HepG2 (cell line): ENCODE measurements at regions not wholly inside any gene's neighbourhood (a gene's known extent, or its start where the extent isn't known, plus 50 kb on each side); places are given as distances from the start of the nearest gene placed in this dataset.

Source experiments
- ATAC-seq: fragments of 200-7000 bp; cut with Tn5 transposase; 3 replicates; pipeline ENCODE4 v1.9.1; 2020; ENCODE audit warnings: mild to moderate bottlenecking, moderate library complexity
- BruUV-seq: library from RNA; stranded (reverse); fragments of 400-500 nt; replicated peaks from 2 replicates; lab custom pipeline; 2021; lab: Mats Ljungman, UMichigan
- CTCF ChIA-PET: fragments of 300-600 bp; formaldehyde crosslinking; extraction: SDS; loops from one replicate; lab custom pipeline; 2021; ENCODE audit warnings: low total read pairs, inconsistent platforms, low intra/inter-chr PET ratio; lab: Yijun Ruan, JAX
- POLR2A ChIA-PET: fragments of 350-600 bp; sonication (Branson Sonifier 250); formaldehyde crosslinking; loops from one replicate; lab custom pipeline; 2020; ENCODE audit warnings: antibody characterized with exemption, inconsistent platforms; lab: Yijun Ruan, JAX
- DNase-seq: peaks from one replicate; pipeline ENCODE4 v3.0.0-alpha.2; 2015; ENCODE audit warnings: low spot score
- FAIRE-seq: peaks from 3 replicates; lab custom pipeline; 2011; peaks lifted over from hg19 to GRCh38; lab: Jason Lieb, UNC
- H2AFZ ChIP-seq: one replicate; pipeline ENCODE4 v1.6.1; 2011; ENCODE audit warnings: low read length, inconsistent platforms
- H3K27ac ChIP-seq: fragments of 300-600 bp; 3 replicates; pipeline ENCODE4 v1.8.0; 2011; ENCODE audit warnings: mixed run types, mild to moderate bottlenecking, mixed read lengths, low read length, inconsistent platforms; ENCODE audit not compliant: insufficient read depth; ENCODE audit errors: extremely low read length
- H3K27me3 ChIP-seq, 2 experiments: fragments of 200-600 bp in 1 of 2; 2 replicates in 1 of 2; 3 replicates in 1 of 2; pipeline versions ENCODE4 v1.6.0 to v1.8.0; 2011; ENCODE audit warnings: low read length in 2 of 2, mild to moderate bottlenecking in 2 of 2, moderate library complexity in 2 of 2, inconsistent platforms in 1 of 2; ENCODE audit not compliant: insufficient read depth in 2 of 2, control insufficient read depth in 1 of 2
- H3K36me3 ChIP-seq, 2 experiments: fragments of 200-600 bp in 1 of 2; replicated peaks in 1 of 2; 2 replicates in 1 of 2; 3 replicates in 1 of 2; pipeline versions ENCODE4 v1.5.1 to v1.8.0; 2011; ENCODE audit warnings: low read length in 2 of 2, inconsistent platforms in 1 of 2; ENCODE audit not compliant: insufficient read depth in 2 of 2, control insufficient read depth in 1 of 2
- H3K4me1 ChIP-seq: 2 replicates; pipeline ENCODE4 v1.5.1; 2012; ENCODE audit warnings: low read length, inconsistent platforms; ENCODE audit not compliant: insufficient read depth
- H3K4me2 ChIP-seq: 2 replicates; pipeline ENCODE4 v1.6.0; 2011; ENCODE audit warnings: low read depth, low read length, inconsistent platforms
- H3K4me3 ChIP-seq, 3 experiments: fragments of 200-600 bp in 1 of 3; sonication (generic), shearing (Covaris generic) in 1 of 3; replicated peaks in 1 of 3; 2 replicates each; pipeline ENCODE4 v1.5.1; 2011 to 2016; ENCODE audit warnings: low read length in 3 of 3, inconsistent platforms in 2 of 3, low read depth in 2 of 3, mild to moderate bottlenecking in 2 of 3, control low read depth in 1 of 3, mixed read lengths in 1 of 3; ENCODE audit not compliant: insufficient read depth in 1 of 3
- H3K79me2 ChIP-seq: one replicate; pipeline ENCODE4 v1.6.1; 2011; ENCODE audit warnings: low read length, inconsistent platforms; ENCODE audit not compliant: insufficient read depth
- H3K9ac ChIP-seq: 2 replicates; pipeline ENCODE4 v1.6.0; 2011; ENCODE audit warnings: mild to moderate bottlenecking, low read depth, low read length, inconsistent platforms; ENCODE audit not compliant: insufficient read depth
- H3K9me3 ChIP-seq: 2 replicates; pipeline ENCODE4 v1.5.1; 2012; ENCODE audit warnings: mild to moderate bottlenecking, low read length
- H4K20me1 ChIP-seq: 2 replicates; pipeline ENCODE4 v1.6.0; 2011; ENCODE audit warnings: inconsistent platforms, mild to moderate bottlenecking, low read length, moderate library complexity; ENCODE audit not compliant: insufficient read depth
- ASH2L ChIP-seq: fragments of 300-600, 200-600 bp; sonication (generic); IDR thresholded peaks from 2 replicates; pipeline ENCODE4 v1.7.0; 2017; ENCODE audit warnings: low read depth, mild to moderate bottlenecking, moderate library complexity, mixed read lengths, low read length; ENCODE audit not compliant: insufficient read length
- HOXA7 ChIP-seq: sonication (generic); formaldehyde crosslinking; IDR thresholded peaks from 2 replicates; pipeline ENCODE4 v1.8.1; 2022; ENCODE audit warnings: mild to moderate bottlenecking, missing genetic modification reagents, moderate library complexity
- ISL2 ChIP-seq: sonication (generic); formaldehyde crosslinking; IDR thresholded peaks from 2 replicates; pipeline ENCODE4 v1.5.0; 2020; ENCODE audit warnings: missing genetic modification reagents
- PHF21A ChIP-seq: sonication (generic); formaldehyde crosslinking; IDR thresholded peaks from 2 replicates; pipeline ENCODE4 v1.5.0; 2020; ENCODE audit warnings: mild to moderate bottlenecking, missing genetic modification reagents
- SUZ12 ChIP-seq: fragments of 150-350 bp; IDR thresholded peaks from 2 replicates; pipeline ENCODE4 v1.6.1; 2014; ENCODE audit warnings: low read depth, low read length
- ZFP1 ChIP-seq: IDR thresholded peaks from 2 replicates; pipeline ENCODE4 v1.6.1; 2016
- ZNF256 ChIP-seq: sonication (generic); formaldehyde crosslinking; conservative IDR thresholded peaks from 2 replicates; pipeline ENCODE4 v1.4.0; 2020; ENCODE audit warnings: missing genetic modification reagents
- ZNF260 ChIP-seq: sonication (generic); formaldehyde crosslinking; IDR thresholded peaks from 2 replicates; pipeline ENCODE4 v1.4.0; 2020; ENCODE audit warnings: missing genetic modification reagents, low read depth, mild to moderate bottlenecking, borderline replicate concordance
- ZNF367 ChIP-seq: sonication (generic); formaldehyde crosslinking; IDR thresholded peaks from 2 replicates; pipeline ENCODE4 v1.4.0; 2020; ENCODE audit warnings: missing genetic modification reagents, borderline replicate concordance
- ZNF720 ChIP-seq: sonication (generic); formaldehyde crosslinking; IDR thresholded peaks from 2 replicates; pipeline ENCODE4 v1.4.0; 2020; ENCODE audit warnings: missing genetic modification reagents
- WGBS: methylation state at CpG from one replicate; pipeline ENCODE4 v1.1.6; 2017; ENCODE audit warnings: low lambda C conversion rate; 5-methylcytosine and 5-hydroxymethylcytosine counted together
- in situ Hi-C: cut with HindIII; loops from 2 replicates; pipeline ENCODE4 v1.10.0; 2017; ENCODE audit warnings: low pct_unique_long_range_greater_than_20kb; ENCODE audit not compliant: extremely low pct_ligation_motif_present
- intact Hi-C: fragments of 100-400 bp; cut with micrococcal nuclease; formaldehyde crosslinking; loops from one replicate; pipeline ENCODE4 v1.10.0; 2022; ENCODE audit not compliant: unreplicated experiment
- TF ChIP-seq, protein P1 (sequence below): conservative IDR thresholded peaks from 2 replicates; pipeline ENCODE4 v1.6.1; 2018; ENCODE audit warnings: missing genetic modification reagents
- TF ChIP-seq, protein P2 (sequence below): sonication (generic); formaldehyde crosslinking; IDR thresholded peaks from 2 replicates; pipeline ENCODE4 v1.4.0; 2020; ENCODE audit warnings: low read depth, mild to moderate bottlenecking, missing genetic modification reagents
- TF ChIP-seq, protein P3 (sequence below): fragments of 450-650 bp; IDR thresholded peaks from 2 replicates; pipeline ENCODE4 v1.6.1; 2017; ENCODE audit warnings: mild to moderate bottlenecking
- TF ChIP-seq, protein P4 (sequence below): sonication (generic); formaldehyde crosslinking; IDR thresholded peaks from 2 replicates; pipeline ENCODE4 v1.4.0; 2020; ENCODE audit warnings: missing genetic modification reagents

DNA sequence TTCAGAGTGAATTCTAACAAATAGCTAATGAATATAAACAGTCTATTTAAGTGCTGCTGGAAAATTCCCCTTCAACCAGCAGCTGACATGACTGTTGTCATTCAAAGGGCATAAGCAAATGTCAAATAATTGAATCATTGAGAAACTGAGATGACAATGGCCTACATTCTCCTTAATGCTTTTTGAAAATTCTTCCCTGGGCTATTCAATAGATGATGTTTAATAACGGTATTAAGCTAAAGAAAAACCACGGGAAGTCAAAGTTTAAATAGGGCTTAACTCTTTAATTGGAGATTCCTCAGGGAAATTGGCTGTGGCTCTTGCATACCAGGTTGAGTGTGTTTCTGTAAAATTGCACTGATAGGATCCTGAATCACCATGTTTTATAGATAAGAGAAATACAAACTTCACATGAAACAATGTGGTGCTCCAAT, 77.0 kb downstream of the ARL4A start:
- Histone ChIP-seq H3K36me3 (no peaks in the 10 kb centered on the region), H3K9me3 (no peaks in the 10 kb centered on the region), H2AFZ (no peak overlapping the region), H3K4me2 (no peak overlapping the region), H3K9ac (no peak overlapping the region), H3K4me1 (no peaks in the 10 kb centered on the region), H3K79me2 (no peaks in the 10 kb centered on the region), H3K4me3 (no peak overlapping the region), H3K27me3 (no peaks in the 10 kb centered on the region), H4K20me1 (no peaks in the 10 kb centered on the region), H3K27ac (no peak overlapping the region)
- in situ Hi-C loops (no loop called here), intact Hi-C loops (no loop called here)
- WGBS = 36% methylated on average over 2 of the region's 2 CpGs
- ATAC-seq (no peak), DNase-seq (no peak), FAIRE-seq (no peak)
- ChIA-PET POLR2A (no interaction called here), CTCF (no interaction called here)
- TF ChIP-seq ZNF367 (CRISPR knock-in tag) (no peak), SUZ12 (no peak), ZNF720 (CRISPR knock-in tag) (no peak), HOXA7 (no peak), ASH2L (no peak), ZNF256 (no peak), ISL2 (CRISPR knock-in tag) (no peak), PHF21A (CRISPR knock-in tag) (no peak), ZNF260 (CRISPR knock-in tag) (no peak), ZFP1 (CRISPR knock-in tag) (no peak)
- TF ChIP-seq, protein P1, sequence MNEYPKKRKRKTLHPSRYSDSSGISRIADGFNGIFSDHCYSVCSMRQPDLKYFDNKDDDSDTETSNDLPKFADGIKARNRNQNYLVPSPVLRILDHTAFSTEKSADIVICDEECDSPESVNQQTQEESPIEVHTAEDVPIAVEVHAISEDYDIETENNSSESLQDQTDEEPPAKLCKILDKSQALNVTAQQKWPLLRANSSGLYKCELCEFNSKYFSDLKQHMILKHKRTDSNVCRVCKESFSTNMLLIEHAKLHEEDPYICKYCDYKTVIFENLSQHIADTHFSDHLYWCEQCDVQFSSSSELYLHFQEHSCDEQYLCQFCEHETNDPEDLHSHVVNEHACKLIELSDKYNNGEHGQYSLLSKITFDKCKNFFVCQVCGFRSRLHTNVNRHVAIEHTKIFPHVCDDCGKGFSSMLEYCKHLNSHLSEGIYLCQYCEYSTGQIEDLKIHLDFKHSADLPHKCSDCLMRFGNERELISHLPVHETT (CRISPR knock-in tag) = no peak
- TF ChIP-seq, protein P2, sequence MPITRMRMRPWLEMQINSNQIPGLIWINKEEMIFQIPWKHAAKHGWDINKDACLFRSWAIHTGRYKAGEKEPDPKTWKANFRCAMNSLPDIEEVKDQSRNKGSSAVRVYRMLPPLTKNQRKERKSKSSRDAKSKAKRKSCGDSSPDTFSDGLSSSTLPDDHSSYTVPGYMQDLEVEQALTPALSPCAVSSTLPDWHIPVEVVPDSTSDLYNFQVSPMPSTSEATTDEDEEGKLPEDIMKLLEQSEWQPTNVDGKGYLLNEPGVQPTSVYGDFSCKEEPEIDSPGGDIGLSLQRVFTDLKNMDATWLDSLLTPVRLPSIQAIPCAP (CRISPR knock-in tag) = no peak
- TF ChIP-seq, protein P3, sequence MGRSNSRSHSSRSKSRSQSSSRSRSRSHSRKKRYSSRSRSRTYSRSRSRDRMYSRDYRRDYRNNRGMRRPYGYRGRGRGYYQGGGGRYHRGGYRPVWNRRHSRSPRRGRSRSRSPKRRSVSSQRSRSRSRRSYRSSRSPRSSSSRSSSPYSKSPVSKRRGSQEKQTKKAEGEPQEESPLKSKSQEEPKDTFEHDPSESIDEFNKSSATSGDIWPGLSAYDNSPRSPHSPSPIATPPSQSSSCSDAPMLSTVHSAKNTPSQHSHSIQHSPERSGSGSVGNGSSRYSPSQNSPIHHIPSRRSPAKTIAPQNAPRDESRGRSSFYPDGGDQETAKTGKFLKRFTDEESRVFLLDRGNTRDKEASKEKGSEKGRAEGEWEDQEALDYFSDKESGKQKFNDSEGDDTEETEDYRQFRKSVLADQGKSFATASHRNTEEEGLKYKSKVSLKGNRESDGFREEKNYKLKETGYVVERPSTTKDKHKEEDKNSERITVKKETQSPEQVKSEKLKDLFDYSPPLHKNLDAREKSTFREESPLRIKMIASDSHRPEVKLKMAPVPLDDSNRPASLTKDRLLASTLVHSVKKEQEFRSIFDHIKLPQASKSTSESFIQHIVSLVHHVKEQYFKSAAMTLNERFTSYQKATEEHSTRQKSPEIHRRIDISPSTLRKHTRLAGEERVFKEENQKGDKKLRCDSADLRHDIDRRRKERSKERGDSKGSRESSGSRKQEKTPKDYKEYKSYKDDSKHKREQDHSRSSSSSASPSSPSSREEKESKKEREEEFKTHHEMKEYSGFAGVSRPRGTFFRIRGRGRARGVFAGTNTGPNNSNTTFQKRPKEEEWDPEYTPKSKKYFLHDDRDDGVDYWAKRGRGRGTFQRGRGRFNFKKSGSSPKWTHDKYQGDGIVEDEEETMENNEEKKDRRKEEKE = no peak
- TF ChIP-seq, protein P4, sequence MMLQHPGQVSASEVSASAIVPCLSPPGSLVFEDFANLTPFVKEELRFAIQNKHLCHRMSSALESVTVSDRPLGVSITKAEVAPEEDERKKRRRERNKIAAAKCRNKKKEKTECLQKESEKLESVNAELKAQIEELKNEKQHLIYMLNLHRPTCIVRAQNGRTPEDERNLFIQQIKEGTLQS = no peak
- BruUV-seq = no TSS peak
